ENCODE measurements at regions not wholly inside any gene's neighbourhood (a gene's known extent, or its start where the extent isn't known, plus 50 kb on each side); places are given as distances from the start of the nearest gene placed in this dataset.

DNA sequence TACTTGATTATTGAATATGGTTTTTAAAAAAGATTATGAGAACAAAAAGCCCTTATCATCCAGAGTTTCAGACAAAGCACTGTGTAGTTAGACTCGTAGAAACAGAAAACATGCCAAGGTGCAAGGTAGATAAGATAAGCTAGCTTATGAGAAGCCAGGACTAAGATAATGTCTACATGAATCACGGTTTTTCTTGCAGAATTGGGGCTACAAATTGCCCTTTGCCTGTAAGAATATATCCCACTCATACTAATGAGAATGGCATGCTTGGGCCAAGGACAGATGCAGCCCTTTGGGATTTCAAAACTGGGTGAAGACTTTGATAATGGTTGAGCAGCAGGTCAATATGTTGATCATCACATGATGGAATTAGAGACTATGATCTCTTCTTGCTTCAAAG is 165.3 kb upstream of the PREP start:
- Histone ChIP-seq H3K4me3 (ENCODE audit: insufficient read length, low read depth) (no peak overlapping the region), H3K4me1 (ENCODE audit: insufficient read depth, insufficient read length) (no peaks in the 10 kb centered on the region), H3K36me3 (ENCODE audit: insufficient read depth, insufficient read length, low read length) (no peaks in the 10 kb centered on the region), H3K27me3 (ENCODE audit: insufficient read depth, insufficient read length) (no peaks in the 10 kb centered on the region), H3K9me3 (ENCODE audit: insufficient read depth, low read length) (no peaks in the 10 kb centered on the region), H3K9ac (ENCODE audit: insufficient read length, low read depth) (no peak overlapping the region)
- TF ChIP-seq SUZ12 (IDR thresholded peaks at IDR 0.05; ENCODE audit: extremely low read depth, insufficient read depth, insufficient read length) (no peak), YY1 (IDR thresholded peaks at IDR 0.05; ENCODE audit: insufficient read depth, insufficient read length) (no peak), ZNF274 (IDR thresholded peaks at IDR 0.05; ENCODE audit: low read depth, low read length) (no peak)
- no peak for DNase-seq (ENCODE audit: low read depth, low spot score)

DNA sequence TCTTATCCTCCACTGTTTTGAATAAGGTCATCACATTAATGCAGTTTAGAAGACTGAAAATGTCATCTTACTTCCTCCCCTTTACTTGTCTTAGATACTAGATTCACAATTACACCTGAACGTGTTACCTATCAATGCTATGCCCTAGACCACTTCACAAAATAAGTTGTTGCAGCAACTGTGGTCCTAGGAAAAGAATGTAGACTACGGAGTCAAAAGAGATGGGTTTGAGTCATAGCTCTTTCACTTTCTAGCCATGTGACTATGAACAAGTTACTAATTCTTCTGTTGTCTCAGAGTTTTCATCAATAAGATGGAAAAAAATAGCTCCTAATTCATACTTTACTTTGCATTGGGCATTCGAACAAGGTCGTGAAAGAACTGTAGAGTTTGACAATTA is 164.3 kb upstream of the PREP start:
- Histone ChIP-seq H3K9me3 (ENCODE audit: insufficient read depth, low read length) (no peaks in the 10 kb centered on the region), H3K4me1 (ENCODE audit: insufficient read depth, insufficient read length) (no peaks in the 10 kb centered on the region), H3K27me3 (ENCODE audit: insufficient read depth, insufficient read length) (no peaks in the 10 kb centered on the region), H3K36me3 (ENCODE audit: insufficient read depth, insufficient read length, low read length) (no peaks in the 10 kb centered on the region), H3K9ac (ENCODE audit: insufficient read length, low read depth) (no peak overlapping the region), H3K4me3 (ENCODE audit: insufficient read length, low read depth) (no peak overlapping the region)
- TF ChIP-seq SUZ12 (IDR thresholded peaks at IDR 0.05; ENCODE audit: extremely low read depth, insufficient read depth, insufficient read length) (no peak), YY1 (IDR thresholded peaks at IDR 0.05; ENCODE audit: insufficient read depth, insufficient read length) (no peak), ZNF274 (IDR thresholded peaks at IDR 0.05; ENCODE audit: low read depth, low read length) (no peak)
- DNase-seq (ENCODE audit: low read depth, low spot score) = no peak

DNA sequence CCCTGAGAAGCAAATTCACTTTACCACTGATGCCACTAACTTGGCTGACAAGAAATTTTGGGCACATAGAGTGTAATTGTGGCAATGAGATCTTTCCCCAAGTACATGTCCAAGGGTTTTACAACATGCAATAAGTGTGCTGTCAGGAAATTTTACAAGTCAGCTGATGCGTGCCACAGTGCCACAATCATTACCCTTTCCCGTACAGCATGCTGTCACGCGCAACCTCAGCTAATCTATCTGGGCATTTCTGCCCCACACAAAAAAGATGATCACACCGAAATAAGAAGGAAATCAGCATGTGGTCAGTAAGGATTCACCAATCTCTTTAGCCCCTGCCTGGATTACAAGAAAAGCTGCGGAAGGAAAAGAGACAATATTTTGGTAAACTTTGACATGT is 163.6 kb upstream of the PREP start:
- DNase-seq (ENCODE audit: low read depth, low spot score) = no peak
- H3K9ac ChIP-seq (ENCODE audit: insufficient read length, low read depth) = no peak overlapping the region
- no peaks in the 10 kb centered on the region for H3K9me3 ChIP-seq (ENCODE audit: insufficient read depth, low read length)
- no peaks in the 10 kb centered on the region for H3K27me3 ChIP-seq (ENCODE audit: insufficient read depth, insufficient read length)
- no peaks in the 10 kb centered on the region for H3K4me1 ChIP-seq (ENCODE audit: insufficient read depth, insufficient read length)
- H3K4me3 ChIP-seq (ENCODE audit: insufficient read length, low read depth) = no peak overlapping the region
- no peaks in the 10 kb centered on the region for H3K36me3 ChIP-seq (ENCODE audit: insufficient read depth, insufficient read length, low read length)
- TF ChIP-seq SUZ12 (IDR thresholded peaks at IDR 0.05; ENCODE audit: extremely low read depth, insufficient read depth, insufficient read length) (no peak), YY1 (IDR thresholded peaks at IDR 0.05; ENCODE audit: insufficient read depth, insufficient read length) (no peak), ZNF274 (IDR thresholded peaks at IDR 0.05; ENCODE audit: low read depth, low read length) (no peak)

DNA sequence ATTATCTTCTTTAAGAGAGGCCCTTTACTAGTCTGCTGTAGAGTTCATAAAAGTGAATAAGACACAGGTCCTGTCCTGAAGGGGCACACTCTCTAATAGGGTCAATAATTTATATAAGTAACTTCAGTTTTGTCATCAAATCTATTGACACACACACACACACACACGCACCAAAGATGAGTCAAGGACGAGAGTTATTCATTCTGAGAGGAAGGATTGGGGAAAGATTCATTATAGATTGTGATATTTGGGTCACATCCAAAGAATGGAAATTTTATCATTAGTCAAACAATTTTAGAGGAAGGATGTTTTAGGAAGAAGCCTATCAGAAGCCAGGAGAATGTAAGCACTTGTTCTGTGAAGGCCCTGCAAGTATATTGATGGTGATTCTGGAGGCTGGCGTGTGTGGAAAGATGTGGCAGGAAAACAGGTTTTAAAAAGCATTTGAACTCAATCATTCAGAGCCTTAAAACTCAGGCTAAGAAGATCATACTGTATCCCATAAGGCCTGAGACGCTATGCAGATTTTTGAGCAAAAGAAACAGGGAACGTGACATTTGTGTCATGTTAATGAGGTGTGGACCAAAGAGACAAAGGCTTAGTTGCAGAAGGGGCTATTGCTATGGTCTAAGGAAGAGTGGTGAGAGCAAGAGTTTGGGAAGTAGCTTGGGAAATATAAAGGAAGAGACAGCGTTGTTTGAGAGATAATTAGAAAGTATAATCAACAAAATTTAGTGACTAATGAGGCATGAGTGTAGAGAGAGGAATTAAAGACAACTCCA is 161.4 kb upstream of the PREP start:
- no peak for DNase-seq (ENCODE audit: low read depth, low spot score)
- no peaks in the 10 kb centered on the region for H3K27me3 ChIP-seq (ENCODE audit: insufficient read depth, insufficient read length)
- H3K4me1 ChIP-seq (ENCODE audit: insufficient read depth, insufficient read length) = no peaks in the 10 kb centered on the region
- no peak overlapping the region for H3K4me3 ChIP-seq (ENCODE audit: insufficient read length, low read depth)
- H3K9me3 ChIP-seq (ENCODE audit: insufficient read depth, low read length) = no peaks in the 10 kb centered on the region
- no peaks in the 10 kb centered on the region for H3K36me3 ChIP-seq (ENCODE audit: insufficient read depth, insufficient read length, low read length)
- no peak overlapping the region for H3K9ac ChIP-seq (ENCODE audit: insufficient read length, low read depth)
- TF ChIP-seq YY1 (IDR thresholded peaks at IDR 0.05; ENCODE audit: insufficient read depth, insufficient read length) = no peak
- TF ChIP-seq ZNF274 (IDR thresholded peaks at IDR 0.05; ENCODE audit: low read depth, low read length) = no peak
- TF ChIP-seq SUZ12 (IDR thresholded peaks at IDR 0.05; ENCODE audit: extremely low read depth, insufficient read depth, insufficient read length) = no peak

DNA sequence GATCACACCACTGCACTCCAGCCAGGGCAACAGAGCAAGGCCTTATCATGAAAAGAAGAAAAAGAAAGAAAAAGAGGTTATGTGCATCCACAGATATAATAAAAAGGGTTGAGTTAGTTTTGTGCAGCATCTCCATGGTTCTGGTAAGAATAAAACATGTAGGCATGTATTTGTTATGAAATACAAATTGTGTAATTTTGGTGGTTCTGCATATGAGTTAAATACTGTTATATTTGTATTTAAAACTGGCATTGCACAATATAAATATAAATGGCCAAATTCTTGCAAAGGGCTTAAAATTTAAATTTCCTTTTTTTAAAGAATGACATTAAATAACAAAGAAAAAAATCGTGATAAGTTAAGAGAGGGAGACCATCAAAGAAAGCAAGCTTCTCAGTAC is 159.1 kb upstream of the PREP start:
- Histone ChIP-seq H3K9me3 (ENCODE audit: insufficient read depth, low read length) (no peaks in the 10 kb centered on the region), H3K36me3 (ENCODE audit: insufficient read depth, insufficient read length, low read length) (no peaks in the 10 kb centered on the region), H3K27me3 (ENCODE audit: insufficient read depth, insufficient read length) (no peaks in the 10 kb centered on the region), H3K9ac (ENCODE audit: insufficient read length, low read depth) (no peak overlapping the region), H3K4me3 (ENCODE audit: insufficient read length, low read depth) (no peak overlapping the region), H3K4me1 (ENCODE audit: insufficient read depth, insufficient read length) (no peaks in the 10 kb centered on the region)
- DNase-seq (ENCODE audit: low read depth, low spot score) = no peak
- TF ChIP-seq ZNF274 (IDR thresholded peaks at IDR 0.05; ENCODE audit: low read depth, low read length) (no peak), YY1 (IDR thresholded peaks at IDR 0.05; ENCODE audit: insufficient read depth, insufficient read length) (no peak), SUZ12 (IDR thresholded peaks at IDR 0.05; ENCODE audit: extremely low read depth, insufficient read depth, insufficient read length) (no peak)

DNA sequence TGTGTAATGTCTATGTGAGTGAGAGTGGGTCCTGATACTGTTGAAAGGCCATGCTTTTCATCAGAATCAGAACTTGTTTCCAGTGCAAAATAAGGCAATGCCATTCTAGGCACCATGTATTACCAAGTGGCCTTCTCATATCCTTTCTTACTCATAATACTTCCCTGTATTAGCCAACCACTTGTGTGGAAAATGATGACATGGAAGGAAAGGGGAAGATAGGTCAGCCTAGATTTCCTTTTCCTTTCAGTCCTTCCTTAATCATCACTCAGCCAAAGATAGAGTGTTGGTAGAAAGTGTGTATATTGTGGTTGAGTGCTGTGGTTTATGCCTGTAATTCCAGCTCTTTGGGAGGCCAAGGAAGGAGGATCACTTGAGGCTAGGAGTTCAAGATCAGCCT is 158.6 kb upstream of the PREP start:
- Histone ChIP-seq H3K4me1 (ENCODE audit: insufficient read depth, insufficient read length) (no peaks in the 10 kb centered on the region), H3K27me3 (ENCODE audit: insufficient read depth, insufficient read length) (no peaks in the 10 kb centered on the region), H3K4me3 (ENCODE audit: insufficient read length, low read depth) (no peak overlapping the region), H3K9ac (ENCODE audit: insufficient read length, low read depth) (no peak overlapping the region), H3K36me3 (ENCODE audit: insufficient read depth, insufficient read length, low read length) (no peaks in the 10 kb centered on the region), H3K9me3 (ENCODE audit: insufficient read depth, low read length) (no peaks in the 10 kb centered on the region)
- no peak for DNase-seq (ENCODE audit: low read depth, low spot score)
- TF ChIP-seq ZNF274 (IDR thresholded peaks at IDR 0.05; ENCODE audit: low read depth, low read length) (no peak), YY1 (IDR thresholded peaks at IDR 0.05; ENCODE audit: insufficient read depth, insufficient read length) (no peak), SUZ12 (IDR thresholded peaks at IDR 0.05; ENCODE audit: extremely low read depth, insufficient read depth, insufficient read length) (no peak)

DNA sequence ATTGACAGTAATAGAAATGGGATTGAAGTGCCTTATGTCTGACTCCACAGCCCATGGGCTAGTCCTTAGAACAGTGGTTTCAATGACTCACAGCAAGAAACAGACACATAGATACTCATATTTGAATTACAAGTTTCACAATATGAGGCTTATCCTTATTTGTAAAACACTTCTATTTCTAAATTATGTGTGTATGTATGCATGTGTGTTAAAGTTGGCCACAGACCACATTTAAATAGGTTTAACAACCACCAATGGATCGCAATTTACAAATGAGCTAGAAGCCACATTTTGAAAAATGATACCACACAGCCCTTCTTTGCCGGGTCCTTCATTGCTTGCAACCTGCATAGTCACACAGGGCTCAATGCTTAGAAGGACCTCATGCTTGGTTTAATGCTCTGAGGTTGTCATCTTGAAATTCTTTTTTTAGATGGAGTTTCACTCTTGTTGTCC is 157.8 kb upstream of the PREP start:
- Histone ChIP-seq H3K27me3 (ENCODE audit: insufficient read depth, insufficient read length) (no peaks in the 10 kb centered on the region), H3K36me3 (ENCODE audit: insufficient read depth, insufficient read length, low read length) (no peaks in the 10 kb centered on the region), H3K9me3 (ENCODE audit: insufficient read depth, low read length) (no peaks in the 10 kb centered on the region), H3K9ac (ENCODE audit: insufficient read length, low read depth) (no peak overlapping the region), H3K4me1 (ENCODE audit: insufficient read depth, insufficient read length) (no peaks in the 10 kb centered on the region), H3K4me3 (ENCODE audit: insufficient read length, low read depth) (no peak overlapping the region)
- DNase-seq (ENCODE audit: low read depth, low spot score) = no peak
- TF ChIP-seq YY1 (IDR thresholded peaks at IDR 0.05; ENCODE audit: insufficient read depth, insufficient read length) (no peak), ZNF274 (IDR thresholded peaks at IDR 0.05; ENCODE audit: low read depth, low read length) (no peak), SUZ12 (IDR thresholded peaks at IDR 0.05; ENCODE audit: extremely low read depth, insufficient read depth, insufficient read length) (no peak)
